ENCODE measurements at regions not wholly inside any gene's neighbourhood (a gene's known extent, or its start where the extent isn't known, plus 50 kb on each side); places are given as distances from the start of the nearest gene placed in this dataset.
A peak's percentile ranks its signal among the peaks of the same experiment; 100 is the strongest.

DNA sequence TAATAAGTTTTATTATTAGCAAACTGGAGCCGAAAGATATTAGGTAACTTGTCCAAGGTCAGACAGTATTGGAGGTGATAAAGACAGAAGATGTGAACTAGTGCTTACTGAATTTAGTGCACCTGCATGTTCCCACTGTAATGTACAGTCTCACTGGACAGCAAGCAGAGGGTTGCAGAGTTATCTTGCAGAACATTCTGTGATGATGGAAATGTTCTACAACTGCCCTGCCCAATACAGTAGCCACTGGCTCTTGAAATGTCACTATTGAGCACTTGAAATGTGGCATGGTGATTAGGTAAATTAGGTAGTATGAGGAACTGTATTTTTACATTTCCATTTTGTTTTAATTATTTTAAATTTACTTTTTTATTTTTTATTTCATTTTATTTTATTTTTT is 356.6 kb downstream of the EPHA4 start:
- H3K36me3 ChIP-seq (ENCODE audit: control insufficient read depth in 4 of 4, insufficient read depth in 4 of 4, low read length in 4 of 4), result no peaks in the 10 kb centered on the region
- 97 to 98% methylated on average over 1 of the region's 1 CpG for WGBS, 2 donors

DNA sequence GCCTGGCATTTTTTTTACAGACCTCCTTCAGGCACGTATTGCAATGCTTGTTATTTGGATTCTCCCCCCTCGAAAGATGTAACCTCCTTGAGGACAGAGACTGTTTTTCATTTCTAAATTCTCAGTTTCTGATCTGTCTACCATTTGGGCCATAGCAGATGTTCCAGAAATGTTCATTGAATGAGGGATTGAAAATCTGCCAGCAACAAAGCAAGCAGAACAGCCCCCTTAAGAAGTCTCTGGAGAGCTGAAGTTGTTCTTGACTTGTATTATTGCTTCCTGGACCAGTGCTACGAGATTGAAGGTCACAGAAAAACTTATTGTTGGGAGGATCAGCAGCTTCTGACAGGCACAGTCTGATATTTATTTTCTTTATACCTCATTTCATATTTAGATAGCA is 355.5 kb downstream of the EPHA4 start:
- ATAC-seq (ENCODE audit: insufficient read depth, low FRiP score) (no peak), DNase-seq (peak in 1 of 3 donors; percentile 18)
- no peaks in the 10 kb centered on the region for H3K36me3 ChIP-seq (ENCODE audit: control insufficient read depth in 4 of 4, insufficient read depth in 4 of 4, low read length in 4 of 4)
- TF ChIP-seq, protein P1, sequence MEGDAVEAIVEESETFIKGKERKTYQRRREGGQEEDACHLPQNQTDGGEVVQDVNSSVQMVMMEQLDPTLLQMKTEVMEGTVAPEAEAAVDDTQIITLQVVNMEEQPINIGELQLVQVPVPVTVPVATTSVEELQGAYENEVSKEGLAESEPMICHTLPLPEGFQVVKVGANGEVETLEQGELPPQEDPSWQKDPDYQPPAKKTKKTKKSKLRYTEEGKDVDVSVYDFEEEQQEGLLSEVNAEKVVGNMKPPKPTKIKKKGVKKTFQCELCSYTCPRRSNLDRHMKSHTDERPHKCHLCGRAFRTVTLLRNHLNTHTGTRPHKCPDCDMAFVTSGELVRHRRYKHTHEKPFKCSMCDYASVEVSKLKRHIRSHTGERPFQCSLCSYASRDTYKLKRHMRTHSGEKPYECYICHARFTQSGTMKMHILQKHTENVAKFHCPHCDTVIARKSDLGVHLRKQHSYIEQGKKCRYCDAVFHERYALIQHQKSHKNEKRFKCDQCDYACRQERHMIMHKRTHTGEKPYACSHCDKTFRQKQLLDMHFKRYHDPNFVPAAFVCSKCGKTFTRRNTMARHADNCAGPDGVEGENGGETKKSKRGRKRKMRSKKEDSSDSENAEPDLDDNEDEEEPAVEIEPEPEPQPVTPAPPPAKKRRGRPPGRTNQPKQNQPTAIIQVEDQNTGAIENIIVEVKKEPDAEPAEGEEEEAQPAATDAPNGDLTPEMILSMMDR (IDR thresholded peaks at IDR 0.05; ENCODE audit: control extremely low read depth, extremely low read depth), result no peak
- H3K4me3 ChIP-seq, result no peak overlapping the region
- no peaks in the 10 kb centered on the region for H3K9me3 ChIP-seq (ENCODE audit: control insufficient read depth in 4 of 4, insufficient read depth in 3 of 4, low read length in 3 of 4)
- H3K27me3 ChIP-seq (ENCODE audit: control insufficient read depth in 3 of 3, insufficient read depth in 3 of 3, low read length in 2 of 3), result no peaks in the 10 kb centered on the region
- no peak overlapping the region for H3K9ac ChIP-seq (ENCODE audit: insufficient read depth in 1 of 2, low read length in 2 of 2)
- no peak overlapping the region for H3K27ac ChIP-seq (ENCODE audit: low read depth in 1 of 2, low read length in 1 of 2)
- WGBS, 2 donors, result 70 to 84% methylated on average over 3 of the region's 3 CpGs
- no peaks in the 10 kb centered on the region for H3K4me1 ChIP-seq (ENCODE audit: control insufficient read depth in 5 of 5, insufficient read depth in 5 of 5, low read length in 5 of 5)

More for the DNA sequence above, 356.6 kb downstream of the EPHA4 start:
- H3K4me1 ChIP-seq (ENCODE audit: control insufficient read depth in 5 of 5, insufficient read depth in 5 of 5, low read length in 5 of 5), result no peaks in the 10 kb centered on the region
- no peak for ATAC-seq (ENCODE audit: insufficient read depth, low FRiP score)
- no peak overlapping the region for H3K9ac ChIP-seq (ENCODE audit: insufficient read depth in 1 of 2, low read length in 2 of 2)
- DNase-seq, result no peak
- TF ChIP-seq, protein P1 (IDR thresholded peaks at IDR 0.05; ENCODE audit: control extremely low read depth, extremely low read depth), result no peak
- H3K27ac ChIP-seq (ENCODE audit: low read depth in 1 of 2, low read length in 1 of 2), result no peak overlapping the region
- no peak overlapping the region for H3K4me3 ChIP-seq
- H3K27me3 ChIP-seq (ENCODE audit: control insufficient read depth in 3 of 3, insufficient read depth in 3 of 3, low read length in 2 of 3), result no peaks in the 10 kb centered on the region
- H3K9me3 ChIP-seq (ENCODE audit: control insufficient read depth in 4 of 4, insufficient read depth in 3 of 4, low read length in 3 of 4), result no peaks in the 10 kb centered on the region

DNA sequence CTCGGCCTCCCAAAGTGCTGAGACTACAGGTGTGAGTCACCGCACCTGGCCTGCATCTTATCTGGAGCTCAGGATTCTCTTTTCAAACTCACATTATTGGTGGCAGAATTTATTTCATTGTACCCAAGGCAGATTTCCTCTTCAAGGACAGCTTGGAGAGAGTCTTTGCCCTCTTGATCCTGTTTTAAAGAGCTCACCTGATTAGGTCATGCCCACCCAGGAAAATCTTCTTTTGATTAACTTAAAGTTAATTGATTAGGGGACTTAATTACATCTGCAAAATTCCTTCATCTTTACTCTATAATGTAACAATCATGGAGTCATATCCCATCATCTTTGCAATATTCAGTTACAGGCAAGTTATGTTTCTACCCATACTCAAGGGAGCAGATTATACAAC is 346.4 kb downstream of the EPHA4 start:
- Histone ChIP-seq H3K4me1 (ENCODE audit: control insufficient read depth in 5 of 5, insufficient read depth in 5 of 5, low read length in 5 of 5) (no peaks in the 10 kb centered on the region), H3K9ac (ENCODE audit: insufficient read depth in 1 of 2, low read length in 2 of 2) (no peak overlapping the region), H3K27ac (ENCODE audit: low read depth in 1 of 2, low read length in 1 of 2) (no peak overlapping the region), H3K36me3 (ENCODE audit: control insufficient read depth in 4 of 4, insufficient read depth in 4 of 4, low read length in 4 of 4) (no peaks in the 10 kb centered on the region), H3K27me3 (ENCODE audit: control insufficient read depth in 3 of 3, insufficient read depth in 3 of 3, low read length in 2 of 3) (no peaks in the 10 kb centered on the region), H3K4me3 (no peak overlapping the region), H3K9me3 (ENCODE audit: control insufficient read depth in 4 of 4, insufficient read depth in 3 of 4, low read length in 3 of 4) (no peaks in the 10 kb centered on the region)
- TF ChIP-seq, protein P1 (IDR thresholded peaks at IDR 0.05; ENCODE audit: control extremely low read depth, extremely low read depth), result no peak
- DNase-seq (no peak), ATAC-seq (ENCODE audit: insufficient read depth, low FRiP score) (no peak)
- 96 to 97% methylated on average over 2 of the region's 2 CpGs for WGBS, 2 donors

DNA sequence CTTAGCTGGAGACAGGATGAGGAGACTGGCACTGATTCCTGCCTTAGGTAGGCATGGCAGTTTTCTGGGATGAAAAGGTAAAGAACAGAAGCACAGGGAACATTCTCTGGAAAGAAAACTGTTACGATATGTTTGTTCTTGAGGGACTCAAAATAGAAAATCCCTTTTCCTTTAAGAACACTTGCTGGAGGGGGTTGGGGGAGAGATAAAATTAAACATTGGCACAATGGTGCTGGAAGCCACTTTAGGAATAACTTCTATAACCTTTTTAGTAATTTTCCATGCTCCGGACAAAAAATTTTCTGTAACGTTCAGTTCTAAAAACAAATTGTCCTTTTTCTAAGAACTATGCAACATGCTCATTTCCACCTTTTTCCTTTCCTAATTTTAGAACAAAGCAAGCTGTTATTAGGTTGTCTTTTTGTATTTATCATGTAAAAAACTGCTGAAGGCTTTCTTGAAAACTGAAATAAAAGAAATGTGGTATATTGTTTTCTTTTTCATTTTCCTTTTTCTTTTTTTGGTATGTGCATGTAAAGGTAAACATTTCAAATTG is 343.8 kb downstream of the EPHA4 start:
- H3K27me3 ChIP-seq (ENCODE audit: control insufficient read depth in 3 of 3, insufficient read depth in 3 of 3, low read length in 2 of 3), result no peaks in the 10 kb centered on the region
- H3K27ac ChIP-seq (ENCODE audit: low read depth in 1 of 2, low read length in 1 of 2), result no peak overlapping the region
- no peak overlapping the region for H3K4me3 ChIP-seq
- no peak overlapping the region for H3K9ac ChIP-seq (ENCODE audit: insufficient read depth in 1 of 2, low read length in 2 of 2)
- 29 to 63% methylated on average over 3 of the region's 3 CpGs for WGBS, 2 donors
- no peaks in the 10 kb centered on the region for H3K4me1 ChIP-seq (ENCODE audit: control insufficient read depth in 5 of 5, insufficient read depth in 5 of 5, low read length in 5 of 5)
- ATAC-seq (ENCODE audit: insufficient read depth, low FRiP score) (no peak), DNase-seq (no peak)
- TF ChIP-seq, protein P1 (IDR thresholded peaks at IDR 0.05; ENCODE audit: control extremely low read depth, extremely low read depth), result no peak
- H3K36me3 ChIP-seq (ENCODE audit: control insufficient read depth in 4 of 4, insufficient read depth in 4 of 4, low read length in 4 of 4), result no peaks in the 10 kb centered on the region
- H3K9me3 ChIP-seq (ENCODE audit: control insufficient read depth in 4 of 4, insufficient read depth in 3 of 4, low read length in 3 of 4), result no peaks in the 10 kb centered on the region

Data from lung (tissue), 11 donors.